Endothelial cell of umbilical vein (primary cell): ENCODE measurements at regions not wholly inside any gene's neighbourhood (a gene's known extent, or its start where the extent isn't known, plus 50 kb on each side); places are given as distances from the start of the nearest gene placed in this dataset.

Experiments used
- BruUV-seq: library from RNA; stranded (reverse); fragments of 400-500 nt; replicated peaks from 2 replicates; lab custom pipeline; 2021; lab: Mats Ljungman, UMichigan
- CTCF ChIA-PET: fragments of 300-600, 350-600 bp; sonication (Branson Sonifier 250); formaldehyde crosslinking; loops from one replicate; lab custom pipeline; 2021; ENCODE audit warnings: antibody characterized with exemption, inconsistent platforms; lab: Charles Lee
- POLR2A ChIA-PET: fragments of 300-600, 350-600 bp; sonication (Branson Sonifier 250); formaldehyde crosslinking; loops from one replicate; lab custom pipeline; 2021; ENCODE audit warnings: antibody characterized with exemption, inconsistent platforms; lab: Charles Lee
- DNase-seq: peaks from one replicate; pipeline ENCODE4 v3.0.0-alpha.2; 2011; ENCODE audit warnings: low read depth, low spot score
- FAIRE-seq: peaks from 2 replicates; lab custom pipeline; 2011; peaks lifted over from hg19 to GRCh38; lab: Jason Lieb, UNC
- H2AFZ ChIP-seq: 2 replicates; pipeline ENCODE4 v1.6.0; 2012; ENCODE audit warnings: low read depth, low read length, control low read depth, inconsistent platforms
- H3K27ac ChIP-seq: 2 replicates; pipeline ENCODE4 v1.5.1; 2011; ENCODE audit warnings: low read depth, mild to moderate bottlenecking, control low read depth, low read length, moderate library complexity; ENCODE audit not compliant: insufficient read depth
- H3K27me3 ChIP-seq, 2 experiments: 2 replicates each; pipeline versions ENCODE4 v1.6.0 to v1.6.1; 2011; ENCODE audit warnings: low read length in 2 of 2, mixed read lengths in 1 of 2; ENCODE audit not compliant: control insufficient read depth in 2 of 2, insufficient read depth in 2 of 2
- H3K36me3 ChIP-seq, 2 experiments: 2 replicates in 1 of 2; 3 replicates in 1 of 2; pipeline ENCODE4 v1.5.1; 2011; ENCODE audit warnings: low read length in 2 of 2, mild to moderate bottlenecking in 1 of 2, moderate library complexity in 1 of 2; ENCODE audit not compliant: control insufficient read depth in 2 of 2, insufficient read depth in 2 of 2; ENCODE audit errors: extremely low read depth in 1 of 2
- H3K4me1 ChIP-seq: 3 replicates; pipeline ENCODE4 v1.5.1; 2011; ENCODE audit warnings: mild to moderate bottlenecking, low read length; ENCODE audit not compliant: control insufficient read depth, insufficient read depth; ENCODE audit errors: extremely low read depth
- H3K4me2 ChIP-seq: 2 replicates; pipeline ENCODE4 v1.6.1; 2011; ENCODE audit warnings: low read length, control low read depth, mixed read lengths; ENCODE audit not compliant: insufficient read depth
- H3K4me3 ChIP-seq, 3 experiments: fragments of 200-600 bp in 1 of 3; sonication (generic), shearing (Covaris generic) in 1 of 3; replicated peaks in 1 of 3; 2 replicates each; pipeline ENCODE4 v1.5.1; 2011 to 2016; ENCODE audit warnings: control low read depth in 3 of 3, low read length in 3 of 3, mild to moderate bottlenecking in 2 of 3, inconsistent platforms in 1 of 3, low read depth in 1 of 3, moderate library complexity in 1 of 3; ENCODE audit not compliant: insufficient read depth in 1 of 3
- H3K79me2 ChIP-seq: 2 replicates; pipeline ENCODE4 v1.6.0; 2012; ENCODE audit warnings: low read length, inconsistent platforms; ENCODE audit not compliant: control insufficient read depth, insufficient read depth
- H3K9ac ChIP-seq: replicated peaks from 2 replicates; pipeline ENCODE3; 2011; ENCODE audit warnings: low read length, control low read depth; ENCODE audit not compliant: insufficient read depth; ENCODE audit errors: extremely low read depth
- H3K9me1 ChIP-seq: replicated peaks from 3 replicates; pipeline ENCODE4 v1.6.0; 2011; ENCODE audit warnings: mild to moderate bottlenecking, low read length; ENCODE audit not compliant: control insufficient read depth, insufficient read depth; ENCODE audit errors: extremely low read depth
- H3K9me3 ChIP-seq: replicated peaks from 2 replicates; pipeline ENCODE4 v1.5.1; 2012; ENCODE audit warnings: low read length, inconsistent platforms; ENCODE audit not compliant: control insufficient read depth, insufficient read depth
- H4K20me1 ChIP-seq: replicated peaks from 2 replicates; pipeline ENCODE3; 2011; ENCODE audit warnings: mild to moderate bottlenecking, low read length; ENCODE audit not compliant: control insufficient read depth, insufficient read depth; ENCODE audit errors: extremely low read depth
- CTCF ChIP-seq, 2 donors: IDR thresholded peaks; 1 replicate in 1 of 2; 2 replicates in 1 of 2; pipeline ENCODE4 v1.5.1; 2011; ENCODE audit warnings: low read length in 2 of 2, mild to moderate bottlenecking in 2 of 2, moderate library complexity in 2 of 2, control low read depth in 1 of 2, inconsistent platforms in 1 of 2, low read depth in 1 of 2; ENCODE audit not compliant: insufficient read depth in 1 of 2; ENCODE audit errors: extremely low read depth in 1 of 2
- EZH2 ChIP-seq: IDR thresholded peaks from 2 replicates; pipeline ENCODE4 v1.6.1; 2012; ENCODE audit warnings: borderline replicate concordance, low read depth, mild to moderate bottlenecking, moderate library complexity, low read length, inconsistent platforms; ENCODE audit not compliant: severe bottlenecking
- FOS ChIP-seq: IDR thresholded peaks from 2 replicates; pipeline ENCODE4 v1.6.1; 2011; ENCODE audit warnings: mild to moderate bottlenecking, low read length, moderate library complexity, borderline replicate concordance; ENCODE audit not compliant: insufficient read depth
- GATA2 ChIP-seq: IDR thresholded peaks from 2 replicates; pipeline ENCODE4 v1.7.0; 2011; ENCODE audit warnings: low read depth, mild to moderate bottlenecking, moderate library complexity, mixed read lengths, low read length; ENCODE audit not compliant: insufficient read length, insufficient read depth
- JUN ChIP-seq: IDR thresholded peaks from 2 replicates; pipeline ENCODE4 v1.6.1; 2011; ENCODE audit warnings: borderline replicate concordance, low read depth; ENCODE audit not compliant: insufficient read length, insufficient read depth
- MAX ChIP-seq: IDR thresholded peaks from 2 replicates; pipeline ENCODE4 v1.6.1; 2011; ENCODE audit not compliant: insufficient read depth, insufficient read length
- MYC ChIP-seq: IDR thresholded peaks from one replicate; pipeline ENCODE4 v1.6.1; 2011; ENCODE audit warnings: mild to moderate bottlenecking, low read depth, low read length
- POLR2A ChIP-seq: IDR thresholded peaks from 2 replicates; pipeline ENCODE4 v1.6.1; 2012; ENCODE audit warnings: low read depth, mild to moderate bottlenecking, control low read depth, low read length
- POLR2AphosphoS5 ChIP-seq: IDR thresholded peaks from 2 replicates; pipeline ENCODE4 v1.6.1; 2012; ENCODE audit warnings: low read depth, mild to moderate bottlenecking, control low read depth, low read length, moderate library complexity; ENCODE audit not compliant: insufficient read depth
- dilution Hi-C: fragments of 300-500 bp; cut with MboI; formaldehyde crosslinking; loops from one replicate; pipeline ENCODE4 v1.15.0; 2019; ENCODE audit warnings: low sequenced_read_pairs; ENCODE audit not compliant: extremely low pct_ligation_motif_present
- intact Hi-C: fragments of 100-400 bp; cut with micrococcal nuclease; formaldehyde crosslinking; loops from one replicate; pipeline ENCODE4 v1.10.0; 2022

GRCh38 chr3:175895731-175896130, 1036.6 kb downstream of the NAALADL2 start:
- H3K27ac ChIP-seq = no peak overlapping the region
- H4K20me1 ChIP-seq = no peaks in the 10 kb centered on the region
- no peak overlapping the region for H3K4me3 ChIP-seq
- intact Hi-C loops = no loop called here
- no peak for TF ChIP-seq POLR2A
- TF ChIP-seq FOS = no peak
- no peak for TF ChIP-seq CTCF (IDR thresholded peaks at IDR 0.05; ENCODE audit: extremely low read depth in 1 of 2, insufficient read depth in 1 of 2, low read depth in 1 of 2, low read length in 2 of 2)
- no peak for TF ChIP-seq MYC
- TF ChIP-seq EZH2 = no peak
- TF ChIP-seq MAX = no peak
- TF ChIP-seq POLR2AphosphoS5 = no peak
- TF ChIP-seq JUN = no peak
- TF ChIP-seq GATA2 = no peak
- FAIRE-seq (no peak), DNase-seq (no peak)
- no peaks in the 10 kb centered on the region for H3K9me3 ChIP-seq
- H3K9ac ChIP-seq = no peak overlapping the region
- H3K4me2 ChIP-seq = no peak overlapping the region
- no peaks in the 10 kb centered on the region for H3K27me3 ChIP-seq
- dilution Hi-C loops = no loop called here
- no peaks in the 10 kb centered on the region for H3K9me1 ChIP-seq
- POLR2A ChIA-PET = no interaction called here
- CTCF ChIA-PET = no interaction called here
- BruUV-seq = no TSS peak
- no peak overlapping the region for H2AFZ ChIP-seq
- H3K36me3 ChIP-seq = no peaks in the 10 kb centered on the region
- H3K79me2 ChIP-seq = no peaks in the 10 kb centered on the region
- H3K4me1 ChIP-seq = no peaks in the 10 kb centered on the region
